Hepatocyte (in vitro differentiated cells): ENCODE measurements at regions not wholly inside any gene's neighbourhood (a gene's known extent, or its start where the extent isn't known, plus 50 kb on each side); places are given as distances from the start of the nearest gene placed in this dataset.

Experiments
- DNase-seq: peaks from one replicate; pipeline ENCODE4 v3.0.0-alpha.2; 2016; ENCODE audit warnings: low spot score
- H2AFZ ChIP-seq: fragments of 200-600 bp; sonication (generic); 2 replicates; pipeline ENCODE4 v1.6.0; 2016; ENCODE audit warnings: antibody characterized with exemption, mild to moderate bottlenecking
- H3K27ac ChIP-seq: fragments of 200-600 bp; sonication (generic); 2 replicates; pipeline ENCODE4 v1.5.1; 2016; ENCODE audit warnings: mild to moderate bottlenecking
- H3K27me3 ChIP-seq: fragments of 200-600 bp; sonication (generic); 2 replicates; pipeline ENCODE4 v1.6.1; 2016
- H3K36me3 ChIP-seq: fragments of 200-600 bp; sonication (generic); replicated peaks from 2 replicates; pipeline ENCODE4 v1.5.1; 2016; ENCODE audit warnings: low read depth; ENCODE audit not compliant: insufficient read depth
- H3K4me1 ChIP-seq: fragments of 200-600 bp; sonication (generic); 2 replicates; pipeline ENCODE4 v1.5.1; 2016; ENCODE audit warnings: mild to moderate bottlenecking, moderate library complexity; ENCODE audit not compliant: insufficient read depth
- H3K4me2 ChIP-seq: fragments of 200-600 bp; sonication (generic); 2 replicates; pipeline ENCODE4 v1.6.0; 2016
- H3K4me3 ChIP-seq: fragments of 200-600 bp; sonication (generic); 2 replicates; pipeline ENCODE4 v1.5.1; 2016; ENCODE audit warnings: mild to moderate bottlenecking
- H3K79me2 ChIP-seq: fragments of 200-600 bp; sonication (generic); 2 replicates; pipeline ENCODE4 v1.6.0; 2017; ENCODE audit warnings: mild to moderate bottlenecking
- H3K9me2 ChIP-seq: fragments of 200-600 bp; sonication (generic); replicated peaks from 2 replicates; pipeline ENCODE4 v1.6.0; 2017; ENCODE audit warnings: mild to moderate bottlenecking; ENCODE audit not compliant: insufficient read depth
- H3K9me3 ChIP-seq: fragments of 200-600 bp; sonication (generic); 2 replicates; pipeline ENCODE4 v1.5.1; 2016; ENCODE audit warnings: low read depth, mild to moderate bottlenecking
- H4K20me1 ChIP-seq: fragments of 200-600 bp; sonication (generic); 2 replicates; pipeline ENCODE4 v1.6.0; 2016; ENCODE audit warnings: mild to moderate bottlenecking; ENCODE audit not compliant: insufficient read depth, poor library complexity, severe bottlenecking
- EZH2 ChIP-seq: fragments of 200-600 bp; sonication (generic); IDR thresholded peaks from 2 replicates; pipeline ENCODE4 v1.6.1; 2016; ENCODE audit warnings: antibody characterized with exemption, mild to moderate bottlenecking, borderline replicate concordance
- EZH2phosphoT487 ChIP-seq: fragments of 200-600 bp; sonication (generic); IDR thresholded peaks from one replicate; pipeline ENCODE4 v1.6.1; 2018; ENCODE audit warnings: antibody characterized with exemption, mild to moderate bottlenecking, low read depth, moderate library complexity; ENCODE audit not compliant: unreplicated experiment, severe bottlenecking
- WGBS: methylation state at CpG from one replicate; pipeline ENCODE4 v1.1.6; 2016; ENCODE audit warnings: low lambda C conversion rate; ENCODE audit errors: missing lambda C conversion rate; 5-methylcytosine and 5-hydroxymethylcytosine counted together
- TF ChIP-seq, protein P1 (sequence below): fragments of 200-600 bp; sonication (generic); IDR thresholded peaks from 2 replicates; pipeline ENCODE4 v1.5.1; 2016; ENCODE audit warnings: antibody characterized with exemption, mild to moderate bottlenecking; ENCODE audit not compliant: poor library complexity

DNA sequence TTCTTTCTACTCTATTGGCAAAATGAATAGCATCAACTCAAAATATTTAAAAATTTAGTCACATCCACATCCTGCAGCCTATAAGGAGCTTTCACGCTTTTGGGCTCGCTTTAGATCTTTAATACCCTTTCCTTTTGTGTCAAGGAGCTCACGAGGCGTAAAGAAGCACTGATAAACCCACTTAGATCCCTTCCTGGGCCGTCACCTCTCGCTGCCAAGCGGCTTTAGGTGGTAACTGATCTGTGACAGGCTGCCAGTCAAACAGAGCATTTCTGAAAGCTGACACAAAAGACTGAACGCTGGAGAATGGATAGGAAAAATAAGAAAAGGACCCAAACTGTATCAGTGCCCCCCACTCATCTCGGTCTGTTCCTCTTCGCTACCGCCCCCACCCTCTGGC, 385.7 kb upstream of the MMS22L start:
- 58% methylated on average over 11 of the region's 11 CpGs for WGBS
- DNase-seq, result no peak
- H2AFZ ChIP-seq, result no peak overlapping the region
- H3K4me2 ChIP-seq, result peak overlapping the region; percentile 73
- H3K9me3 ChIP-seq, result no peaks in the 10 kb centered on the region
- no peak overlapping the region for H3K4me3 ChIP-seq
- no peaks in the 10 kb centered on the region for H3K27me3 ChIP-seq
- H3K9me2 ChIP-seq, result no peaks in the 10 kb centered on the region
- no peak overlapping the region for H3K27ac ChIP-seq
- H3K79me2 ChIP-seq, result no peaks in the 10 kb centered on the region
- TF ChIP-seq, protein P1, sequence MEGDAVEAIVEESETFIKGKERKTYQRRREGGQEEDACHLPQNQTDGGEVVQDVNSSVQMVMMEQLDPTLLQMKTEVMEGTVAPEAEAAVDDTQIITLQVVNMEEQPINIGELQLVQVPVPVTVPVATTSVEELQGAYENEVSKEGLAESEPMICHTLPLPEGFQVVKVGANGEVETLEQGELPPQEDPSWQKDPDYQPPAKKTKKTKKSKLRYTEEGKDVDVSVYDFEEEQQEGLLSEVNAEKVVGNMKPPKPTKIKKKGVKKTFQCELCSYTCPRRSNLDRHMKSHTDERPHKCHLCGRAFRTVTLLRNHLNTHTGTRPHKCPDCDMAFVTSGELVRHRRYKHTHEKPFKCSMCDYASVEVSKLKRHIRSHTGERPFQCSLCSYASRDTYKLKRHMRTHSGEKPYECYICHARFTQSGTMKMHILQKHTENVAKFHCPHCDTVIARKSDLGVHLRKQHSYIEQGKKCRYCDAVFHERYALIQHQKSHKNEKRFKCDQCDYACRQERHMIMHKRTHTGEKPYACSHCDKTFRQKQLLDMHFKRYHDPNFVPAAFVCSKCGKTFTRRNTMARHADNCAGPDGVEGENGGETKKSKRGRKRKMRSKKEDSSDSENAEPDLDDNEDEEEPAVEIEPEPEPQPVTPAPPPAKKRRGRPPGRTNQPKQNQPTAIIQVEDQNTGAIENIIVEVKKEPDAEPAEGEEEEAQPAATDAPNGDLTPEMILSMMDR, result no peak
- TF ChIP-seq EZH2phosphoT487, result no peak
- TF ChIP-seq EZH2, result no peak
- no peaks in the 10 kb centered on the region for H3K36me3 ChIP-seq
- H4K20me1 ChIP-seq, result no peaks in the 10 kb centered on the region
- no peaks in the 10 kb centered on the region for H3K4me1 ChIP-seq

DNA sequence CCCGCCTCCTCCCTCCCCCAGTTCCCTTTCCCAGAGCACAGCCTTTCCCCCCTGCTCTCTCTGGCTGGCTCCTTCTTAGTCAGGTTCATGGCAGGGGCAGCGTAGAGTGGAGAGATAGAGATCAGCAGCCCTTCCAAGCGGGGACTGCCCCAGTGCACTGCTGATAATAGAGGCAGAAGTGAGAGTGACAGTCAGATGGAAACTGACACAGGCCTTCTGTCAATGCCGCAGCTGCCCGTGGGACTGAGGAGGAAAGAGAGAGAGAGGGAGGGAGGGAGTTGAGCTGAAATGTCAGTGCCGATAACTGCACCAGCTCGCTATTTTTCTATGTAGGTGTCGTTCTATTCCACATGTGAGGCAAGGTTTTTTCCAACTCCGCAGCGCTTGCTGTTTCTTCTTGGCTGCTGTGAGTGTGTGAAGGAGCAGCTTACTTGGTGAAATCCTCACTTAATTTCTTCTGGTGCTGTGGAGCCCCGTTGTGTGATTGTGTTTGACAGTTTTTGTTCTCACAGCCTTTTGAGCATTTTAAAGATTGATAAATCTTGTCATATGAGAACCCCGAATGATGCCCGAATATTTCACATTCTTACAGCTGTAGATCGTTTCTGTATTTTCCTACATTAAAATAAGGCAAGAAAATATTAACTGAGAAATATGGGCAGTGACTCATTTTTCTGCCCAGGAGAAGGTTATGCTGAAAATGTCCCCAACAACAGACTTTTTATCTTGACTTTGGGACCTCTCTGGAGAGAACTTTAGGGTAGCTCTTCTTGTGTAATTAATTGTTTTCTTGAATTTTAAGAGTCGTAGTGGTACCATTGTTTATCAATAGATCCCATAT, 386.4 kb upstream of the MMS22L start:
- DNase-seq, result peak; percentile 3
- no peaks in the 10 kb centered on the region for H3K79me2 ChIP-seq
- H3K9me3 ChIP-seq, result no peaks in the 10 kb centered on the region
- H3K4me2 ChIP-seq, result peak overlapping the region; percentile 73
- H3K27ac ChIP-seq, result no peak overlapping the region
- no peak overlapping the region for H3K4me3 ChIP-seq
- 48% methylated on average over 14 of the region's 15 CpGs for WGBS
- H3K27me3 ChIP-seq, result no peaks in the 10 kb centered on the region
- H2AFZ ChIP-seq, result peak overlapping the region; percentile 46
- no peaks in the 10 kb centered on the region for H3K36me3 ChIP-seq
- no peaks in the 10 kb centered on the region for H3K4me1 ChIP-seq
- no peaks in the 10 kb centered on the region for H4K20me1 ChIP-seq
- H3K9me2 ChIP-seq, result no peaks in the 10 kb centered on the region
- TF ChIP-seq EZH2 (no peak), EZH2phosphoT487 (no peak)
- TF ChIP-seq, protein P1, result no peak

GRCh38 chr6:97674802-97675201, 391.8 kb upstream of the MMS22L start:
- H4K20me1 ChIP-seq, result no peaks in the 10 kb centered on the region
- WGBS, result 83% methylated on average over 3 of the region's 3 CpGs
- H3K4me3 ChIP-seq, result no peak overlapping the region
- H3K9me3 ChIP-seq, result no peaks in the 10 kb centered on the region
- TF ChIP-seq EZH2phosphoT487 (no peak), EZH2 (no peak)
- TF ChIP-seq, protein P1, result no peak
- no peaks in the 10 kb centered on the region for H3K36me3 ChIP-seq
- H2AFZ ChIP-seq, result no peak overlapping the region
- no peak for DNase-seq
- no peaks in the 10 kb centered on the region for H3K9me2 ChIP-seq
- no peak overlapping the region for H3K27ac ChIP-seq
- H3K27me3 ChIP-seq, result no peaks in the 10 kb centered on the region
- no peaks in the 10 kb centered on the region for H3K4me1 ChIP-seq
- H3K79me2 ChIP-seq, result no peaks in the 10 kb centered on the region
- no peak overlapping the region for H3K4me2 ChIP-seq
